ENCODE measurements at regions not wholly inside any gene's neighbourhood (a gene's known extent, or its start where the extent isn't known, plus 50 kb on each side); places are given as distances from the start of the nearest gene placed in this dataset.

GRCh38 chr1:5765483-5765882, 226.7 kb downstream of the NPHP4 start:
- Mint-ChIP-seq H3K4me1 (peaks cover 50% of the 10 kb centered on the region), H3K36me3 (peaks cover 17% of the 10 kb centered on the region), H3K9me3 (peaks cover 28% of the 10 kb centered on the region), H3K4me3 (no peak overlapping the region), H3K27ac (peak overlapping the region; percentile 2; the same call in 1 of the 2 replicates), H3K27me3 (ENCODE audit: low read depth) (no peaks in the 10 kb centered on the region; the same call in 1 of the 2 replicates)
- DNase-seq (ENCODE audit: low spot score): no peak
- CTCF ChIA-PET: interaction anchor here (0.9 to 2.9 kb wide), 4 partner anchors 13 to 439 kb away, joined by 3 to 33 read pairs (median 4); no protein-coding TSS in a partner anchor
- ATAC-seq: no peak
- TF ChIP-seq IRF2 (CRISPR knock-in tag; IDR thresholded peaks at IDR 0.05; ENCODE audit: borderline replicate concordance, low read depth): no peak
- TF ChIP-seq, protein P1, sequence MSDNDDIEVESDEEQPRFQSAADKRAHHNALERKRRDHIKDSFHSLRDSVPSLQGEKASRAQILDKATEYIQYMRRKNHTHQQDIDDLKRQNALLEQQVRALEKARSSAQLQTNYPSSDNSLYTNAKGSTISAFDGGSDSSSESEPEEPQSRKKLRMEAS (CRISPR knock-in tag; IDR thresholded peaks at IDR 0.05): no peak
- no peak for TF ChIP-seq MXD4 (CRISPR knock-in tag; IDR thresholded peaks at IDR 0.05; ENCODE audit: borderline replicate concordance)
- TF ChIP-seq, protein P2, sequence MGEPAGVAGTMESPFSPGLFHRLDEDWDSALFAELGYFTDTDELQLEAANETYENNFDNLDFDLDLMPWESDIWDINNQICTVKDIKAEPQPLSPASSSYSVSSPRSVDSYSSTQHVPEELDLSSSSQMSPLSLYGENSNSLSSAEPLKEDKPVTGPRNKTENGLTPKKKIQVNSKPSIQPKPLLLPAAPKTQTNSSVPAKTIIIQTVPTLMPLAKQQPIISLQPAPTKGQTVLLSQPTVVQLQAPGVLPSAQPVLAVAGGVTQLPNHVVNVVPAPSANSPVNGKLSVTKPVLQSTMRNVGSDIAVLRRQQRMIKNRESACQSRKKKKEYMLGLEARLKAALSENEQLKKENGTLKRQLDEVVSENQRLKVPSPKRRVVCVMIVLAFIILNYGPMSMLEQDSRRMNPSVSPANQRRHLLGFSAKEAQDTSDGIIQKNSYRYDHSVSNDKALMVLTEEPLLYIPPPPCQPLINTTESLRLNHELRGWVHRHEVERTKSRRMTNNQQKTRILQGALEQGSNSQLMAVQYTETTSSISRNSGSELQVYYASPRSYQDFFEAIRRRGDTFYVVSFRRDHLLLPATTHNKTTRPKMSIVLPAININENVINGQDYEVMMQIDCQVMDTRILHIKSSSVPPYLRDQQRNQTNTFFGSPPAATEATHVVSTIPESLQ (CRISPR knock-in tag; IDR thresholded peaks at IDR 0.05): no peak
- no peak for TF ChIP-seq ZNF138 (CRISPR knock-in tag; conservative IDR thresholded peaks at IDR 0.05)
- TF ChIP-seq ZBTB43 (CRISPR knock-in tag; IDR thresholded peaks at IDR 0.05): no peak
- POLR2A ChIA-PET: no interaction called here

GRCh38 chr1:5764959-5765358, 227.3 kb downstream of the NPHP4 start:
- H3K9me3 Mint-ChIP-seq: peaks cover 33% of the 10 kb centered on the region
- TF ChIP-seq NFYB (CRISPR knock-in tag; conservative IDR thresholded peaks at IDR 0.05; ENCODE audit: low read depth) (no peak), ZNF281 (CRISPR knock-in tag; IDR thresholded peaks at IDR 0.05) (no peak), ZNF416 (CRISPR knock-in tag; IDR thresholded peaks at IDR 0.05) (no peak), JAZF1 (CRISPR knock-in tag; IDR thresholded peaks at IDR 0.05) (no peak), KAT7 (CRISPR knock-in tag; IDR thresholded peaks at IDR 0.05; ENCODE audit: borderline replicate concordance) (no peak), HMGA2 (CRISPR knock-in tag; IDR thresholded peaks at IDR 0.05) (no peak)
- TF ChIP-seq, protein P2 (CRISPR knock-in tag; IDR thresholded peaks at IDR 0.05): no peak
- TF ChIP-seq, protein P1 (CRISPR knock-in tag; IDR thresholded peaks at IDR 0.05): no peak
- no peak overlapping the region for H3K27ac Mint-ChIP-seq
- H3K36me3 Mint-ChIP-seq: peaks cover 20% of the 10 kb centered on the region
- peaks cover 50% of the 10 kb centered on the region for H3K4me1 Mint-ChIP-seq
- POLR2A ChIA-PET: no interaction called here
- CTCF ChIA-PET: interaction anchor here (0.5 to 2.9 kb wide), 4 partner anchors 9 to 440 kb away, joined by 3 to 33 read pairs (median 8); no protein-coding TSS in a partner anchor
- peaks cover 4% of the 10 kb centered on the region; the same call in 1 of the 2 replicates for H3K27me3 Mint-ChIP-seq (ENCODE audit: low read depth)
- ATAC-seq: no peak
- no peak overlapping the region for H3K4me3 Mint-ChIP-seq
- no peak for DNase-seq (ENCODE audit: low spot score)

DNA sequence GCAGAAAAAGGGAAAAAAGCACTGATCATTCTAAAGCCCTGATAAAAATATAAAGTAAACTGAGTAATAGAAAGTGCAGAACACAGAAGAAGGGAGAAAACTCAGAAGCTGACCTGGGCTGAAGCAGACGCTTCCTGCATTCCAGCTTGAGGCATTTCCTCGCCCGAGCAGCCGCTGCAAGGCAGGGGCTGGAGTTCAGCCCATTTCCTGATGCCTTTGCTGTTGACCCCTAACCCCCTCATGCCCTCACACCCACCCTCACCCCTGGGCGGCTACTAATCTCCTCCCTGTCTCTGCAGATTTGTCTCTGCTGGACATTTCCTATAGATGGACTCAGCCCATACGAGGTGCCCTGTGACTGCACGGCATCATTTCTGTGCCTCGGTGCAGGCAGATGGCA, 227.8 kb downstream of the NPHP4 start:
- Mint-ChIP-seq H3K9me3 (peaks cover 33% of the 10 kb centered on the region), H3K27me3 (ENCODE audit: low read depth) (peaks cover 4% of the 10 kb centered on the region; the same call in 1 of the 2 replicates), H3K4me1 (peaks cover 50% of the 10 kb centered on the region), H3K27ac (no peak overlapping the region), H3K4me3 (no peak overlapping the region), H3K36me3 (peaks cover 20% of the 10 kb centered on the region)
- DNase-seq (ENCODE audit: low spot score) (no peak), ATAC-seq (peak; percentile 22; the same call in 1 of the 2 replicates)
- ChIA-PET CTCF (interaction anchor here (0.5 to 2.9 kb wide), 4 partner anchors 8 to 440 kb away, joined by 3 to 33 read pairs (median 8); no protein-coding TSS in a partner anchor), POLR2A (no interaction called here)
- TF ChIP-seq PRRX2 (CRISPR knock-in tag; IDR thresholded peaks at IDR 0.05): no peak
- no peak for TF ChIP-seq FOXP4 (CRISPR knock-in tag; IDR thresholded peaks at IDR 0.05)
- TF ChIP-seq, protein P3, sequence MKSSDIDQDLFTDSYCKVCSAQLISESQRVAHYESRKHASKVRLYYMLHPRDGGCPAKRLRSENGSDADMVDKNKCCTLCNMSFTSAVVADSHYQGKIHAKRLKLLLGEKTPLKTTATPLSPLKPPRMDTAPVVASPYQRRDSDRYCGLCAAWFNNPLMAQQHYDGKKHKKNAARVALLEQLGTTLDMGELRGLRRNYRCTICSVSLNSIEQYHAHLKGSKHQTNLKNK (CRISPR knock-in tag; IDR thresholded peaks at IDR 0.05): no peak
- TF ChIP-seq ZNF281 (CRISPR knock-in tag; IDR thresholded peaks at IDR 0.05): no peak

All from WTC11 (cell line).